Endodermal cell (in vitro differentiated cells): ENCODE measurements at regions not wholly inside any gene's neighbourhood (a gene's known extent, or its start where the extent isn't known, plus 50 kb on each side); places are given as distances from the start of the nearest gene placed in this dataset.

ENCODE experiments used
- DNase-seq: peaks from one replicate; pipeline ENCODE4 v3.0.0-alpha.2; 2017
- H3K27ac ChIP-seq: 2 replicates; pipeline ENCODE4 v1.5.1; 2013; ENCODE audit warnings: mild to moderate bottlenecking, low read depth, low read length, moderate library complexity
- H3K27me3 ChIP-seq: 2 replicates; pipeline ENCODE4 v1.6.1; 2013; ENCODE audit warnings: mild to moderate bottlenecking, low read length, moderate library complexity; ENCODE audit not compliant: insufficient read depth, control insufficient read depth, poor library complexity, severe bottlenecking
- H3K36me3 ChIP-seq: 2 replicates; pipeline ENCODE4 v1.7.0; 2013; ENCODE audit warnings: mild to moderate bottlenecking, low read length, moderate library complexity; ENCODE audit not compliant: control insufficient read depth, insufficient read depth
- H3K4me1 ChIP-seq: one replicate; pipeline ENCODE4 v1.7.0; 2013; ENCODE audit warnings: low read length; ENCODE audit not compliant: control insufficient read depth, insufficient read depth
- H3K4me3 ChIP-seq: 2 replicates; pipeline ENCODE4 v1.5.1; 2013; ENCODE audit warnings: mild to moderate bottlenecking, low read length, moderate library complexity
- H3K9ac ChIP-seq: 2 replicates; pipeline ENCODE4 v1.6.1; 2013; ENCODE audit warnings: mild to moderate bottlenecking, low read length, moderate library complexity; ENCODE audit not compliant: poor library complexity, severe bottlenecking; ENCODE audit errors: extremely low read depth
- H3K9me3 ChIP-seq: 2 replicates; pipeline ENCODE4 v1.6.1; 2013; ENCODE audit warnings: mild to moderate bottlenecking, low read length, moderate library complexity; ENCODE audit not compliant: control insufficient read depth
- H3K27ac Mint-ChIP-seq: 2 replicates; pipeline ENCODE4 v1.8.0; 2020; ENCODE audit warnings: mixed read lengths
- H3K27me3 Mint-ChIP-seq: 2 replicates; pipeline ENCODE4 v1.8.0; 2021; ENCODE audit warnings: mild to moderate bottlenecking, mixed read lengths; ENCODE audit not compliant: insufficient read depth
- H3K36me3 Mint-ChIP-seq: 2 replicates; pipeline ENCODE4 v1.8.0; 2020; ENCODE audit warnings: low read depth, mixed read lengths
- H3K4me1 Mint-ChIP-seq: 2 replicates; pipeline ENCODE4 v1.8.0; 2020; ENCODE audit warnings: mixed read lengths
- H3K4me3 Mint-ChIP-seq: 2 replicates; pipeline ENCODE4 v1.8.0; 2020; ENCODE audit warnings: mild to moderate bottlenecking, moderate library complexity, mixed read lengths
- H3K9me3 Mint-ChIP-seq: 2 replicates; pipeline ENCODE4 v1.8.0; 2020; ENCODE audit warnings: mild to moderate bottlenecking, mixed read lengths
- WGBS, 2 experiments: methylation state at CpG; one replicate each; pipeline versions ENCODE4 v1.1.5 to v1.1.7; 2013; ENCODE audit warnings: missing lambda C conversion rate in 2 of 2, mixed read lengths in 1 of 2; ENCODE audit not compliant: insufficient coverage in 1 of 2, insufficient read length in 1 of 2; 5-methylcytosine and 5-hydroxymethylcytosine counted together
- TF ChIP-seq, protein P1 (sequence below): fragments of 200-600 bp; sonication (generic); conservative IDR thresholded peaks from 2 replicates; pipeline ENCODE4 v1.5.0; 2021; ENCODE audit warnings: antibody characterized with exemption, mild to moderate bottlenecking

DNA sequence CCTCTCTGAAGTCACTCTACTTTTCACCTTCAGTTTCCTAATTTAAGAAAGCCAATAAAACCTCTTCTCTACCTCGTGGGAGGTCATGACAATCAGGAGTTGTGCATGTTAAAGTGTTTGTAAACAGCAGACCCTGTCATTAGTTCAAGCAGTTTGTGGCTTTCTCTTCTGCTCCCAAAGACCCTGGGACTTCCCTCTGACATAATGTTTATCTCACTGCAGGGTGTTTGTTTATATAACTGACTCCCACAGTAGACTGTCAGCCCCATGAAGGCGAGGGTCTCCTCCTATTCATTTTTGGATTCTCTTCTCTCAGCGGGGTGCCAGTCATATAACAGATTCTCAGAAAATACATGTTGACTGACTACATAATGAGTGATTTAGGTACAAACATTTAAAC lies 360.0 kb upstream of the ZNF462 start:
- no peak overlapping the region for H3K9ac ChIP-seq
- peaks cover 16% of the 10 kb centered on the region for H3K9me3 Mint-ChIP-seq
- no peaks in the 10 kb centered on the region for H3K4me1 ChIP-seq
- TF ChIP-seq, protein P1, sequence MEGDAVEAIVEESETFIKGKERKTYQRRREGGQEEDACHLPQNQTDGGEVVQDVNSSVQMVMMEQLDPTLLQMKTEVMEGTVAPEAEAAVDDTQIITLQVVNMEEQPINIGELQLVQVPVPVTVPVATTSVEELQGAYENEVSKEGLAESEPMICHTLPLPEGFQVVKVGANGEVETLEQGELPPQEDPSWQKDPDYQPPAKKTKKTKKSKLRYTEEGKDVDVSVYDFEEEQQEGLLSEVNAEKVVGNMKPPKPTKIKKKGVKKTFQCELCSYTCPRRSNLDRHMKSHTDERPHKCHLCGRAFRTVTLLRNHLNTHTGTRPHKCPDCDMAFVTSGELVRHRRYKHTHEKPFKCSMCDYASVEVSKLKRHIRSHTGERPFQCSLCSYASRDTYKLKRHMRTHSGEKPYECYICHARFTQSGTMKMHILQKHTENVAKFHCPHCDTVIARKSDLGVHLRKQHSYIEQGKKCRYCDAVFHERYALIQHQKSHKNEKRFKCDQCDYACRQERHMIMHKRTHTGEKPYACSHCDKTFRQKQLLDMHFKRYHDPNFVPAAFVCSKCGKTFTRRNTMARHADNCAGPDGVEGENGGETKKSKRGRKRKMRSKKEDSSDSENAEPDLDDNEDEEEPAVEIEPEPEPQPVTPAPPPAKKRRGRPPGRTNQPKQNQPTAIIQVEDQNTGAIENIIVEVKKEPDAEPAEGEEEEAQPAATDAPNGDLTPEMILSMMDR = no peak
- no peaks in the 10 kb centered on the region for H3K36me3 Mint-ChIP-seq
- no peaks in the 10 kb centered on the region for H3K36me3 ChIP-seq
- H3K27ac Mint-ChIP-seq = no peak overlapping the region
- peaks cover 8% of the 10 kb centered on the region for H3K4me1 Mint-ChIP-seq
- no peak overlapping the region for H3K4me3 Mint-ChIP-seq
- H3K9me3 ChIP-seq = no peaks in the 10 kb centered on the region
- DNase-seq = no peak
- WGBS, 2 experiments = 78% methylated on average over 3 of the region's 3 CpGs; no CpG with 5 or more reads in 1 of the 2 experiments
- no peak overlapping the region for H3K27ac ChIP-seq
- no peak overlapping the region for H3K4me3 ChIP-seq
- H3K27me3 Mint-ChIP-seq = no peaks in the 10 kb centered on the region
- H3K27me3 ChIP-seq = no peaks in the 10 kb centered on the region

DNA sequence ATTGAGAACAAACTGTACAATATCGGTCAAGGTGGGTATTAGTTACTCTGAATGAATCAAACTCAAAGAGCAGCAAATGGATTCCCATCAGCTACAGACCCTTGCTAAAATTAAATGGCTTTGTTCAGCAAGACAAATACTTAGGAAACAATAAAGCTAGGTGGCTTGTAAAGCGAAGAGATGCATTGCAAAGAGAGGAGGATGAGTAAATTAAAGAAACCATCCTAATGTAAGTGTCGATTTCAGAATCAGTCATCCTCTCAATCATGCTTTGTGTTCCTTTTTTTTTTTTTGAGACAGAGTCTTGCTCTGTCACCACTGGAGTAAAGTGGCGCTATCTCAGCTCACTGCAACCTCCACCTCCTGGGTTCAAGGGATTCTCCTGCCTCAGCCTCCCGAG lies 359.2 kb upstream of the ZNF462 start:
- Mint-ChIP-seq H3K36me3 (no peaks in the 10 kb centered on the region), H3K4me3 (no peak overlapping the region), H3K9me3 (peaks cover 16% of the 10 kb centered on the region), H3K27me3 (no peaks in the 10 kb centered on the region), H3K27ac (no peak overlapping the region), H3K4me1 (peaks cover 8% of the 10 kb centered on the region)
- TF ChIP-seq, protein P1 = no peak
- Histone ChIP-seq H3K27ac (no peak overlapping the region), H3K4me1 (no peaks in the 10 kb centered on the region), H3K4me3 (no peak overlapping the region), H3K36me3 (no peaks in the 10 kb centered on the region), H3K27me3 (no peaks in the 10 kb centered on the region), H3K9me3 (no peaks in the 10 kb centered on the region), H3K9ac (no peak overlapping the region)
- DNase-seq = no peak
- WGBS, 2 experiments = 93 to 100% methylated on average over 2 to 5 of the region's 5 CpGs

DNA sequence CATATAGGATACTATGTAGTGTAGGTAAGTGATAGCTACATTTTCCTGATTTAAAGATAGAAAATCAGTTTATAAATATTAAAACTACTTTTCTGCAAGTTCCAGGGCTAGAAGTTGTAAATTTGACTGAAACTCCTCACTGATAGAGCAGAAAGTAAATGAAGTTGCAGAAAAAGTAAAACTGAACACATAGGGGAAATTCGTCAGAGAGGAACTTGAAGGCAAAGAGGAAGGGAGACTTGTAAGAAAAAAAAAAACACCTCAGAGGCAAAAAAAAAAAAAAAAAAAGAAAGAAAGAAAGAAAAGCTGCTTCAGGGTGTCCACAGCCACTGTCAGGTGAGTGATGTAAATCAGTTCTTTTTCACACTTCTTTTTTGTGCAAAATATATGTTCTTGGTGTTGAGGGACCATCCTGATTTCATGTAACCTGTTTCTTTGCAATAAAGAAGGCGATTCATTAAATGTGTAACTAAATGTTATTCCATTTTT lies 336.2 kb upstream of the ZNF462 start:
- WGBS, 2 experiments = 77 to 78% methylated on average over 1 to 2 of the region's 2 CpGs
- H3K4me1 Mint-ChIP-seq = peaks cover 1% of the 10 kb centered on the region
- DNase-seq = no peak
- no peaks in the 10 kb centered on the region for H3K27me3 Mint-ChIP-seq
- no peaks in the 10 kb centered on the region for H3K27me3 ChIP-seq
- TF ChIP-seq, protein P1 = no peak
- no peaks in the 10 kb centered on the region for H3K4me1 ChIP-seq
- H3K4me3 Mint-ChIP-seq = no peak overlapping the region
- no peak overlapping the region for H3K4me3 ChIP-seq
- no peaks in the 10 kb centered on the region for H3K9me3 ChIP-seq
- H3K9ac ChIP-seq = no peak overlapping the region
- H3K27ac Mint-ChIP-seq = no peak overlapping the region
- H3K27ac ChIP-seq = no peak overlapping the region
- H3K36me3 Mint-ChIP-seq = no peaks in the 10 kb centered on the region
- no peaks in the 10 kb centered on the region for H3K36me3 ChIP-seq
- H3K9me3 Mint-ChIP-seq = no peaks in the 10 kb centered on the region
